ENCODE measurements at regions not wholly inside any gene's neighbourhood (a gene's known extent, or its start where the extent isn't known, plus 50 kb on each side); places are given as distances from the start of the nearest gene placed in this dataset.

- POLR2A ChIA-PET: interaction anchor here (1.2 kb wide), 1 partner anchor 9 kb away, joined by 3 read pairs; no protein-coding TSS in a partner anchor
- H3K9me3 ChIP-seq (ENCODE audit: low read length): no peaks in the 10 kb centered on the region
- no peak overlapping the region for H3K27ac ChIP-seq (ENCODE audit: low read depth, low read length, poor library complexity, severe bottlenecking)
- no peaks in the 10 kb centered on the region for H3K36me3 ChIP-seq (ENCODE audit: insufficient read depth, low read length)
- no peaks in the 10 kb centered on the region for H3K4me1 ChIP-seq (ENCODE audit: insufficient read depth, low read length, poor library complexity, severe bottlenecking)
- CTCF ChIA-PET (ENCODE audit: unreplicated experiment): no interaction called here
- no peak overlapping the region for H3K4me2 ChIP-seq (ENCODE audit: low read length)
- BruUV-seq (replicated peaks): no TSS peak
- no peak for DNase-seq (ENCODE audit: low spot score)
- H3K9me2 ChIP-seq (ENCODE audit: insufficient read depth, low read length): no peaks in the 10 kb centered on the region
- intact Hi-C loops (cut with micrococcal nuclease; ENCODE audit: unreplicated experiment): no loop called here
- no peaks in the 10 kb centered on the region for H3K79me2 ChIP-seq (ENCODE audit: insufficient read depth, low read depth, low read length)
- H2AFZ ChIP-seq (ENCODE audit: low read length): no peak overlapping the region
- TF ChIP-seq CTCF (conservative IDR thresholded peaks at IDR 0.05; ENCODE audit: low read length): no peak
- TF ChIP-seq EZH2phosphoT487 (IDR thresholded peaks at IDR 0.05; ENCODE audit: borderline replicate concordance, low read depth, low read length): no peak
- H4K20me1 ChIP-seq (ENCODE audit: insufficient read depth, low read length): no peaks in the 10 kb centered on the region
- no peak overlapping the region for H3K4me3 ChIP-seq (ENCODE audit: low read depth, low read length, poor library complexity, severe bottlenecking)
These were observed 117.2 kb downstream of the CAAP1 start for GRCh38 chr9:26775391-26775790.

- TF ChIP-seq EZH2phosphoT487 (IDR thresholded peaks at IDR 0.05; ENCODE audit: borderline replicate concordance, low read depth, low read length): no peak
- TF ChIP-seq CTCF (conservative IDR thresholded peaks at IDR 0.05; ENCODE audit: low read length): no peak
- no peak overlapping the region for H3K27ac ChIP-seq (ENCODE audit: low read depth, low read length, poor library complexity, severe bottlenecking)
- BruUV-seq (replicated peaks): no TSS peak
- no peaks in the 10 kb centered on the region for H4K20me1 ChIP-seq (ENCODE audit: insufficient read depth, low read length)
- intact Hi-C loops (cut with micrococcal nuclease; ENCODE audit: unreplicated experiment): no loop called here
- H3K4me1 ChIP-seq (ENCODE audit: insufficient read depth, low read length, poor library complexity, severe bottlenecking): no peaks in the 10 kb centered on the region
- DNase-seq (ENCODE audit: low spot score): no peak
- no peaks in the 10 kb centered on the region for H3K9me2 ChIP-seq (ENCODE audit: insufficient read depth, low read length)
- no peak overlapping the region for H2AFZ ChIP-seq (ENCODE audit: low read length)
- H3K79me2 ChIP-seq (ENCODE audit: insufficient read depth, low read depth, low read length): no peaks in the 10 kb centered on the region
- ChIA-PET POLR2A (no interaction called here), CTCF (ENCODE audit: unreplicated experiment) (no interaction called here)
- no peak overlapping the region for H3K4me3 ChIP-seq (ENCODE audit: low read depth, low read length, poor library complexity, severe bottlenecking)
- no peaks in the 10 kb centered on the region for H3K36me3 ChIP-seq (ENCODE audit: insufficient read depth, low read length)
- no peaks in the 10 kb centered on the region for H3K9me3 ChIP-seq (ENCODE audit: low read length)
- no peak overlapping the region for H3K4me2 ChIP-seq (ENCODE audit: low read length)
These were observed 119.5 kb downstream of the CAAP1 start for GRCh38 chr9:26773056-26773455.

- no peak for TF ChIP-seq CTCF (conservative IDR thresholded peaks at IDR 0.05; ENCODE audit: low read length)
- no peak for TF ChIP-seq EZH2phosphoT487 (IDR thresholded peaks at IDR 0.05; ENCODE audit: borderline replicate concordance, low read depth, low read length)
- no peaks in the 10 kb centered on the region for H3K4me1 ChIP-seq (ENCODE audit: insufficient read depth, low read length, poor library complexity, severe bottlenecking)
- no peak for DNase-seq (ENCODE audit: low spot score)
- H3K4me3 ChIP-seq (ENCODE audit: low read depth, low read length, poor library complexity, severe bottlenecking): no peak overlapping the region
- no peaks in the 10 kb centered on the region for H3K79me2 ChIP-seq (ENCODE audit: insufficient read depth, low read depth, low read length)
- ChIA-PET POLR2A (no interaction called here), CTCF (ENCODE audit: unreplicated experiment) (no interaction called here)
- no peaks in the 10 kb centered on the region for H3K9me3 ChIP-seq (ENCODE audit: low read length)
- H3K27ac ChIP-seq (ENCODE audit: low read depth, low read length, poor library complexity, severe bottlenecking): no peak overlapping the region
- H3K36me3 ChIP-seq (ENCODE audit: insufficient read depth, low read length): no peaks in the 10 kb centered on the region
- no peak overlapping the region for H2AFZ ChIP-seq (ENCODE audit: low read length)
- H3K4me2 ChIP-seq (ENCODE audit: low read length): no peak overlapping the region
- H3K9me2 ChIP-seq (ENCODE audit: insufficient read depth, low read length): no peaks in the 10 kb centered on the region
- no peaks in the 10 kb centered on the region for H4K20me1 ChIP-seq (ENCODE audit: insufficient read depth, low read length)
- no TSS peak for BruUV-seq (replicated peaks)
- intact Hi-C loops (cut with micrococcal nuclease; ENCODE audit: unreplicated experiment): no loop called here
These were observed 121.8 kb downstream of the CAAP1 start for GRCh38 chr9:26770821-26771220.

All from OCI-LY7 (cell line).